ENCODE measurements at regions not wholly inside any gene's neighbourhood (a gene's known extent, or its start where the extent isn't known, plus 50 kb on each side); places are given as distances from the start of the nearest gene placed in this dataset.
A peak's percentile ranks its signal among the peaks of the same experiment; 100 is the strongest.

DNA sequence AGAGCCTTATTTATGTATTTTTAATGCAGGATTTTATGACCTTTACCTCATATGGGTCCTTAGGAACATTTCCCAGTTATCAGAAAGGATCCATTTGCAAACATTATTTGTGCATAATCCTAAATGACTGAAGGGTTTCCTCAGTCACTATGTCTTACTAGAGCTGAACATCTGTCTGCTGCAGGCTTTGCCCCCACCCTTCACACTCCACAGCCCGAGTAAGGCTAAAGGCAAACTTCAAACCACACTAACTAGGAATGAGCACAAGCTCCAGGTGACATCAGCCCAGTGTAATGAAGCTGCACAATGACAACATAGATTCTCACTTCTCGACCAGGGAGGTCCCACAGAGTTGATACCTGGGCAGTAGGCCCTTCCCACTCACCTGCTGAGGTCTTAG is 491.3 kb upstream of the MKI67 start:
- DNase-seq (ENCODE audit: low spot score) = no peak

DNA sequence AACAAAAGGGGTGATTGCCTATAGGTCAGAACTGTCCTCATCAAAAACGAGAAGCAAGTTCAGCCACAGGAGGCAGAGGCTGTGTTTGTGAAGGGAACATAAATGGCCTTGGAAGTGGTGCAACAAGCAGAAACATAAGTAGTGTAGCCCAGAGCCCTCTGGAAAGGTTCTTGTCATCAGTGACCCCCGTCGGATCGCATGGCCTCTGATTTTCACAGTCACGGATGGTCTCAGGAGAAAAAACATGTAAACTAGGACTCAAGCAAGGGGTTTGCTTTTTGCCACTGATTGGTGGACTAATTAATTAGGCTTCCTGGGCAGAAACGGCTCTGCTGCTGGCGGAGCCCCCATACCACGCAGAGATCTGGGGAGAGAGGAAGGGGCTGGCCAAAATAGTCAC is 496.5 kb upstream of the MKI67 start:
- no peak for DNase-seq (ENCODE audit: low spot score)

DNA sequence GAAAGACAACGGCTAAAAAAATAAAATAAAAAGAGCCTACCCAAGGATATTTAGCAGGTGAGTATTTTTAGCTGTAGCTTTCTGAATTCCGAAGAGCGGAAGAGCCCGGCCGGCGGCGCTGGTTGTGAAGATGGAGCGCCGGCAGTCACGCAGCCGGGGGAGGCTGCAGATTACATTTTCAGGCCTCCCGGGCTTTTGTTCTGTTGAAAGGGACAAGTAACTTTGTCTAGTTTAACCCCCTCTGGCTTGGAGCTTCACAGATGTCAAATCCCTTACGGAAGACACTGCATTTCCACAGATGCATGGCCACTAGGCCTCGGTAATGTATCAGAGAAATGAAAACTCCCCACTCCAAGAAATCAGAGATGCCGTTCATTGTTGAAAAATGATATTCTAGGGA is 497.6 kb upstream of the MKI67 start:
- no peak for DNase-seq (ENCODE audit: low spot score)

DNA sequence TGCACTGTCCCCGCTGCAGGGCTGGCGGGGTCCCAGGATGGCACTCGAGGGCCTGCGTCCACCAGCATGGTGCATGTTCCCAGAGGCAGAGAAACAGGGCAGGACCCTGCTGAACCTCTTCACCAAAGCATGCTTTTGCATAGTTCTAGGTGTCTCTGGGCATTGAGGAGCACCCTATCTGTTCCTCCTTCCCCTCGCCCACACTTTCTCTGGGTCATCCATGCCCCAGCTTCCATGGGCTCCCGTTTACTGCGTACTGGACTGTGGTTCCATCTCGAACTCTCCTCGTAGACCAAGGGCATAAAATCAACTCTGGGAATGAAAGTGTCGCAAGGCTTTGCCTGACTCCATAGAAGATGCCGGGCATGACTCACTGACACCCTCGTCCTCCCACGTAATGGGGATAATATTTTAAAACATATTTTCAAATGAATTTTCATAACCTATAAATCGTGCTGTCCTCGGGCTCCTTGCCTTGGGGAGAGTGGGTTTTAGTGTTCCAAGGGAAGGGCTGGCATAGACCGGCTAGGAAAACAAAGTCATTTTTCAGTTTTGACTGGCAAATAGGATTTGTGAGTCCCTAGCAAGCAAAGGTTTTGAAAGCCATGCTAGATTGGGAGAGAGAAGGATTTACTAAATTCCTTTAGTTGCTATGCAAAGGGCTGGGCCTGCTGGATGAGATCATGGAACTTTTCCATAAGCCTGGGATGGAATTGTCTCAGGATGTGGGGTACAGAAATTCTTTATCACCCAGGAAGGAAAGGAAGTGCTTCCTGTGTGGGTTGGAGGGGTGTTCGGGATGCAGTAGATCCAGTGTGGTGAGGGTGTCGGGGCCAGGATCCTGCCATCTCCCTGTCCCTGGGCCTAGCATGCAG is 498.7 kb upstream of the MKI67 start:
- DNase-seq (ENCODE audit: low spot score) = no peak

DNA sequence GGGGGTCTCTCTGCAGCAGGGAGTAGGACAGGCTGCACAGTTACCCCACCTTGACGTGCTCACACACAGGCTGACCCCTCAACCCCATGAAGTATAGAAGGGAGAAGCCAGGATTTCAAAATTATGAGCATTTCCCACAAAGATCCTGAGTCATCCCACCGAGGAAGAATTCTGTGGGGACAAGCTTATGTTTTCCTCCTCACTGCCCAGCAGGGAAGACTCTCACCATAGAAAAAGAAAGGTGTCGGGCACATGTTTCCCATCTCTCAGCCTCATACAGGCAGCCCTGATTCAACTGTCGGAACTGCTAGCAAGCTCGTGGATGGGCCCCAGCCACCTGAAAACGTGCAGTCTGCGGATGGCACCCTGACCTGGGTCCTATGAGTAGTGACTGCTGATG is 499.7 kb upstream of the MKI67 start:
- DNase-seq (ENCODE audit: low spot score) = no peak

DNA sequence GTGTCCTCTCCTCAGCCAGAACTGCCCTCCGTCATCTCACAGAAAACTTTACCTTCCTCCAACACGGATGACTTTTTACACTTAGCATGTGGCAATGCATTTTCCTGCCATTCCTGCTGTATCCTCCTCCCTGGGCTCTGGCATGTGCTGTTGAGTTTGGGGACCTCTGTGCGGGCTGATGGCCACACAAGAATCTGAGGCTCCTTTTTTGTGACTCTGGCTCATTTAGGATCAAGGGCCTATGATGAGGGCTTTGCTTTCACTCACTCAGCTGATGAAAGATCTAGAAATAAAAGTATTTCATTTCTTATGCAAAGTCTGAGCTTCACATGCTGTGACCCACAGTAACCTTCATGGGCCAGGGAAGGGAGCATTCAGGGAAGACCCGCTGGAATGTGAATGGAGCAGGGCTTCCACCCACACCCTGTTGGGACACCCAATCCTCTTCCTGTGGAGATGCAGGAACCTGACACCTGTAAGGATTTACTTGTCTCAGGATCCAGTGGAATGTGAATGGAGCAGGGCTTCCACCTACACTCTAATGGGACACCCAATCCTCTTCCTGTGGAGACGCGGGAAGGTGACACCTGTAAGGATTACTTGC is 500.3 kb upstream of the MKI67 start:
- DNase-seq (ENCODE audit: low spot score) = no peak

DNA sequence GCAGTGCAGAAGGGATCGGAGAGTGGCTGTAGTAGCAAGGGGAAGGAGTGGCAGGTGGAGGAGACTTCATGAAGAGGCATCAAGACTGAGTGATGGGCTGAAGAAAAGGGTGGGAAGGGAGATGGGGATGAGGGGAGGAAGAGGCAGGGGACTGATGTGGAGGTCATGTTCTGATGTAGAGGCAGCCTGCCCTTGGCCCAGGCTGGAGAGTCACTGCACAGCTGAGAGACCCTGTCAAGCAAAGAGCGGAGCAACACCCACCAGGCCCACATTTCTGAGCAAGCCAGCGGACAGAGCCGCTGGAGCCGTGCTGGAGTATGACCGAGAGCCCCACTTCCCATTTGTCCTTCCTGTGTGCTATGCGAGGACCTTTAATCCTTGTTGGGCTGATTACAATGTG is 501.6 kb upstream of the MKI67 start:
- no peak for DNase-seq (ENCODE audit: low spot score)

DNA sequence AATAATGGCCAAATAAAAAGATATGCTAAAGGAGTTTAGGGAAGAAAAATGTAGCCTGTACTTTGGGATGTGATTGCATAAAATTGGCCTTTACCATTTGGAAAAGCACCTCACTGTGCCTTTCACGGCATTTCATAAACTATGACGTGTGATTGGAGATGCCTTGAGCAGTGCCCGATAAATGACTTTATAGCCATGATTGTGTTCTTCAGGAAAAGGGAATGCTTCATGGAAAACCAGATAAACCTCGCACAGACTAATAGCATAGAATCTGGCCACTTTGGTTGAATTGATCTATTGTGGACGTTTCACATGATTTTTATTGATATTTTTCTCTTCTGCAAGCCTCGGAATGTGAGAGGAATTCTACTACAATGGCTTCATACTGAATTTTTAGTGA is 502.0 kb upstream of the MKI67 start:
- DNase-seq (ENCODE audit: low spot score) = no peak

DNA sequence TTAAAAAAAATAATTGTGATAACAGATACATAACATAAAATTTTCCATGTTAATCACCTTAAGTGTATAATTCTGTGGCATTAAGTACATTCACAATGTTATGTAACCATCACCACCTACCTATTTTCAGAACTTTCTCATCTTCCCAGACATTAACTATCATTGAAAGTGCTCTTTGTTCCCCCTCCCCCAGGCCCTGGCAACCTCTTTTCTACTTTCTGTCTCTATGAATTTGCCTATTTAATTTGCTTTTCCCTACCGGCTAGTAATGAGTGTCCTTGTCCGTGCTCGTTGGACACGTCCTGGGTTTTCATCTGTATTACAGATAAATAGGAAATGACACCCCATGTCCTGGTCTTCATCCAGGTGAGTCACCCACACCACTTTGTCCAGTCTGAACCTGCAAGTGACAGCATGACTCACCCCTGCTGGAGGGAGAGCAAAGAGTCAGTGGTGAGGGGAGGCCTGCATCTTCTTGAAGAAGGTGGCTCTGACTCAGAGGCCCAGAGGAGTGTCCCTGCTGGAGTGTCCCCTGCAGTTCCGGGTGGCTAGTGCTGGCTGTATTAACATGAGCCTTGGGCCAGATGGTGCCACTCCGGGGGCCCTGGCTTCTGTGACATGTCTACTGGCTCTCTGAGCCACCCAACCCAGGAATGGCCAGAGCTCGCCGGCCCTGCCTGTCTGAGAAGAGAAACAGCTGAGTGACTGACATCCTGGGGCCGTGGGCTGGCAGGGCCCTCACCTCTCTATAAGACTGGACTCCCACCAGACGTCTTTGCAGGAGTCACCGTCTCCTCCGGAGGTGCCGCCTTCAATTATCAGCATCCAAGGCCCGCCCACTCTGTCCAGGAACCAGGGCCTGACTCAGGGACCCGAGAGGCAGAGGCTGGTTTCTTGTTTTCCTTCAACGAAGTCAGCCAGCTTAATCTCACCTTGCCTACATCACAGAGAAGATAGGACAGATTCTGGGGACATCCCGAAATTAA is 503.2 kb upstream of the MKI67 start:
- DNase-seq (ENCODE audit: low spot score) = peak; percentile 95

DNA sequence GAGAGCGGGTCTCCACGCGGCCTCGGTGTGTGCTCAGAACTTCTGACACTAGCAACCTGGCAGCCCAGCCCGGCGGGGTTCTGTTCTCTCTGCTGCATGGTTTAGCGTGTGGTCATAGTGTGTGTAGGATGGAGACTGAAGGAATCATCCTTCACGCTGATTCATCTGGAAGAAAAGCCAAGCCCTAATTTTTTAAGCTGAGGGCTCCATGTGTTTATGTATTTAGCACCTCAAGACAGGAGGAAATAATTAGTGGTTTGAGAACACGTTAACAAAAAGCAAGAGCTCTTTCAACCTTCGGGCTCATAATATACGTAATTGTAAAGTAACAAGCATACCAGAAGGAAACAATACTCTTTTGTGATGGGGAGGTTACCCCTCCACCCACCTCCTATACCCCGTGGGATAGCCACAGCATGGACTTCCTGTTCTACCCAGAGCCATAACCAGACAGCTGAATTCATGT is 504.6 kb upstream of the MKI67 start:
- no peak for DNase-seq (ENCODE audit: low spot score)

DNA sequence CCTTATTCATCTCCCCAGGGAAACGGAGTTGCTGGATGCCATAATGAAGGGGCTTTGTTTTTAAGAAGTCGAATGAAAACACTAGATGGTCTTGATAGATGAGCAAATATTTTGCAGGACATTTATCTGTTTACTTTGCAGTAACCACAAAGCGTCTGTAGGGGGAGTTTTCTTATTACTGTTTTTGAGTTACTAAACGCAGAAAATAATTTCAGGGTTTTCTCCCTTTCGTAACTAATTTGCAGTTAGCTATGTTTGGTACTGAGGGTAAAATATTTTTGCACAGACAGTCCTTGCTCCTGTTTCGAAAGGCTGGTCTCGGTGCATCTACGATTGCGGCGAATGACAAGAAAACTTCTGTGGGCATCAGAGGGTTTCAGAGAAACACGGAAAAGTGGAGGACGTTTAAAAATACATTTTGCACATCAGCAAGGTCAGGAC is 505.6 kb upstream of the MKI67 start:
- DNase-seq (ENCODE audit: low spot score) = peak; percentile 50

DNA sequence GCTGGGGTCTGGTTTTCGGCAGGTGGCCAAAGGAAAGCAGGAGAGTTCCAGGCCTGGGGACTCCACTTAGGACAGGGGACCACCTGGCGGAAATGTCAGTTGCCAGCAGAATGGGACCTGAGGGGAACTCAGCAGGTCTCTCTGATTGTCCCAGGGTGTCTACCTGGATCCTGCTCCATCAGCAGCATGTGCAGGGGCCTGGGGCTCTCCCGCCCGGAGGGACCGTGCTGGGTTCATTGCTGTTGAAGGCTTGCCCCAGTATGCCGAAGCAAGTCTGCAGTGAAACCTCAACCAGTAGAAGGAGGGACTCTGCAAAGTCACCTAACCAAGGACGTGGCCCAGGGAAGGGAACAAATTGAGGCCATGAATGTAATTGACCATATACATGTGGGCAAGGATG is 506.5 kb upstream of the MKI67 start:
- DNase-seq (ENCODE audit: low spot score) = no peak

DNA sequence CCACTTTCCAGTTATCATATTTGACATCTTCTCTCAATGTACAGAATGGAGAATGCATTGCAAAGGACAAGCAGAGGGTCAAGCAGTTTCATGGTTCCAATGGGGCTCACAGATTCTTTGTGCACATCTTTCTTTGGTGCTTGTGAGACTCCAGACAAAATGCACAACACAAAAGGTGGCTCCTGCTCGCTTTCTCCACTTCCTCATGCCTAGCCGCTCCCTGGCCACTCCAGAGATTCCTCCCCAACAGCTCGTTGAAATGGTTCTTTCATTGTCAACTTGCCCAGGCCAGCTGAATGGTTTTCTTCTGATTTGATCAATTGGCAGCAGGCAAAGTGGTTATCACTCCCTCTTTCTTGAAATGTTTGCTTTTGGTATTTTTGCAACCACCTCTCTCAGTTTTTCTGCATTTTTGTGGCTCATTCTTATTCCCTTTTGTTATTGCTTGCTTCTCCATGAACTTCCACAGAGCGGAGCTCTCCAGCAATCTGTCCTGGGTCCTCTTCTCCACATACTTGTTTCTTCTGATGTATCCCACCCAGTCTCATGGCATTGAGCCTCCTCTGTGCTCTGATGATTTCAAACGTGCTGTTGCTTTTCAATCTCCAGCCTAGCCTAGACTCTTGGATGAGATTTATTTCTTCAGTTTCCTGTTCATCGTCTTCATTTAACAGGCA is 507.8 kb upstream of the MKI67 start:
- DNase-seq (ENCODE audit: low spot score) = no peak

DNA sequence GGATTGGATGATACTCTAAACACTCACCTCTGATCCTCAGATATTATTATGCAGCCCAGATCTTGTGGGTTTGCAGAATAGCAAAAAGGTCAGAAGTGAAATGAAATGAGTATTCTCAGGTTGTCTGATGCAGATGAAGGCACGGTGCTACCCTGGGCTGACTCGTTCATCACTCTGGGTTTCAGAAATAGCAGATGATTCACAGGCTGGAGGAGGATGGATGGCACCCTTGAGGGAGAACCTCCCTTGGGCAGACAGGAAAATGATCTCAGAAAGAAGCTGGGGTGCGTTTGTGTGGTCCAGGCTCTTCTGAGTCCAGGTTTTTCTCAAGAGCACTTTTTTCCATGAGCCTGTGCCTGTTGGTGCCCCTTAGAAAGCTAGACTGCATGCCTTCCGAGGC is 515.8 kb upstream of the MKI67 start:
- DNase-seq (ENCODE audit: low spot score) = peak; percentile 55

DNA sequence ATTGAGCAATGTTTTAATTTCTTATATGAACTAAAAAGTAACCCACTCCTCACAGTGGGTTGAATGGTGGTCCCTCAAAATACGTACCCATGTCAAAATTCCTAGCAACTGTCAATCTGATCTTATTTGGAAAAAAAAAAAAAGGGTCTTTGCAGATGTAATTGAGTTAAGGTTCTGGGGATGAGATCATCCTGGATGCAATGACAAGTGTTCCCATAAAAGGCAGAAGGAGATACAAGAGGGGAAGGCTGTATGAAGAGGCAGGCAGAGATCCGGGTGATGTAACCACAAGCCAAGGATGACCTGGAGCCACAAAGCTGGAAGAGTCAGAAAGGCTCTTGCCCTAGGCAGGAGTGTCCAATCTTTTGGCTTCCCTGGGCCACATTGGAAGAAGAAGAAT is 516.3 kb upstream of the MKI67 start:
- peak; percentile 50 for DNase-seq (ENCODE audit: low spot score)

DNA sequence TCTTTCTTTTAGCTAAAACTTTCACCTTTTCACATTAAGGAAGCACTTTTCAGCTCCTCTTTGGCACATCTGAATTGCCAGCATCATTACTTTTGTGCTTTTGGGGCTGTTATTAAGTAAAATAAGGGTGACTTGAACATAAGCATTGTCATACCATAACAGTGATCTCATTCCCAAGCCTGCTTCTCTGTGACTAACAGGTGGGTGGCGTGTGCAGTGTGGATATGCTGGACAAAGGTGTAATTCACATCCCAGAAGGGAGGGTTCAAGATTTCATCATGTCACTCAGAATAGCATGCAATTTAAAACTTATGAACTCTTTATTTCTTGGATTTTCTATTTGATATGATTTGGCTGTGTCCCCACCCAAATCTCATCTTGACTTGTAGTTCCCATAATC is 517.4 kb upstream of the MKI67 start:
- DNase-seq (ENCODE audit: low spot score) = peak; percentile 57

DNA sequence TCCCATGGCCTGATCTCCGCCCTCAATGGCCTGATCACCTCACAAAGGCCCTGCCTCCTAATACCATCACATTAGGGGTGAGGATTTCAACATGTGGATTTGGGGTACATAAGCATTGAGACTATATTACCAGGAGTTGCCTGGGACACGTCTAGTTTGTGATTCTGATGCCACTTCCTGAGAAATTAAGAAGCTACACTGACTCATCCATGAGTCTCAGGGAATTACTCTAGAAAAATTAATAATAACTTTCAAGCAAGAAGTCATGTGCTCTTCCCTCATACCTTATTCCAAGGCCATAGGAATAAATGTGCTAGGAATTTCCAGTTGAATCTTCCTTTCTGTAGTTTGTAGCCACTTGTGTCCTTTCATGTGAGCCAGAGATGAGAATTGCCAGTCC is 519.3 kb upstream of the MKI67 start:
- DNase-seq (ENCODE audit: low spot score) = peak; percentile 11

DNA sequence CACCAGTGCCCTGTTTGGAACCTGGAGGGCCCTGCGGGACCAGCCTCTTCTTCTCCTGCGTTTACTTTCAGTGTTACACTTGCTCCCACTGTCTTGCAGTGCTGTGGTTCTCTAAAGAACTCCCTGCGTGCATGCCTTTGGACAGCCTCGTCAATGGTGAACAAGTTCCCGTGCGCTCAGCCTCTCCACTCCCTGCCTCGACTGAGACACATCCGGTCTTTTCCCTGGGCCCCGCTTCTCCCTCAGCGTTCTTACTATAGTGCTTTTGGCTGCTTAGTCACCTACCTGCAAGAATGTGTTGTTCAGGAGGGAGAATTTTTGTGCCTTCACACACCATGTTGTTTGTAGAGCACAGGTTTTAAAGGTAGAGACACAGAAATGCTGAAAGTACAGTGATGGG is 520.7 kb upstream of the MKI67 start:
- DNase-seq (ENCODE audit: low spot score) = no peak

DNA sequence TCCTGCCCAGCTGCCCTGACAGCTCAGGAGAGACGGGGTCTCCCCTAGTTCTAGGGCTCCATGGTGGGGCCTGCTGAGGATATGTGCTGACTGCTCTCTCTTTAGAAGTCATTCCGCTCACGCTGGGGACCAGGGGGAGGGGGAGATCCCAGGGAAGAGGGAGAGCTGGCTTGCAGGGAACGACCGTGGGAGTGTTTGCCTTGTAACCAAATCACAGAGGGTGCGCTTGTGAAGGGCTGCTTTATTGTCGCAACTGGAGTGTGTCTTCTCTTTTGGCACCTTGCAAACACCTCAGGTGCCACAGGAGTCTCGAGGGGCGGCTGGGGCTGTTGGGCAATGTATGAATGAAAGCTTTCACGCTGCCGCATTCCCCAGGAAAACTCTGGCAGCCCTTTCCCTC is 531.3 kb upstream of the MKI67 start:
- DNase-seq (ENCODE audit: low spot score) = no peak

DNA sequence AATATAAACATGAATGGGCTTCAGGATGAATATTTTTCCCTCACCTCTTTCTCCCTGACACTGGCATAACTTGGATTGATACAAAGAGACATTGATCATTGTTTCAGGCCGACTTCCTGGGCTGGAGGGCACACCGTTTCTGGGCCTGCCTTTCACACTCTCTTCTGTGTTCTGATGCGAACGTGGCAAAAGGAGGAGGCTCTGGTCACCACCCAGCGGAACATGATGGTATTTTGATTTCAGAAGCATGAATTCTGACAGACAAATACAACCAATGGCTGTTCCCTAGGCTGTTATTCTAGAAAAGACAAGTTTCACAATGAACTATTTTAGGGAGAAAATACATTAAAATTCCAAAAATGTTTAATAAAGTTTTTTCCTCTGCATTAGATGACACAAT is 534.5 kb upstream of the MKI67 start:
- no peak for DNase-seq (ENCODE audit: low spot score)

DNA sequence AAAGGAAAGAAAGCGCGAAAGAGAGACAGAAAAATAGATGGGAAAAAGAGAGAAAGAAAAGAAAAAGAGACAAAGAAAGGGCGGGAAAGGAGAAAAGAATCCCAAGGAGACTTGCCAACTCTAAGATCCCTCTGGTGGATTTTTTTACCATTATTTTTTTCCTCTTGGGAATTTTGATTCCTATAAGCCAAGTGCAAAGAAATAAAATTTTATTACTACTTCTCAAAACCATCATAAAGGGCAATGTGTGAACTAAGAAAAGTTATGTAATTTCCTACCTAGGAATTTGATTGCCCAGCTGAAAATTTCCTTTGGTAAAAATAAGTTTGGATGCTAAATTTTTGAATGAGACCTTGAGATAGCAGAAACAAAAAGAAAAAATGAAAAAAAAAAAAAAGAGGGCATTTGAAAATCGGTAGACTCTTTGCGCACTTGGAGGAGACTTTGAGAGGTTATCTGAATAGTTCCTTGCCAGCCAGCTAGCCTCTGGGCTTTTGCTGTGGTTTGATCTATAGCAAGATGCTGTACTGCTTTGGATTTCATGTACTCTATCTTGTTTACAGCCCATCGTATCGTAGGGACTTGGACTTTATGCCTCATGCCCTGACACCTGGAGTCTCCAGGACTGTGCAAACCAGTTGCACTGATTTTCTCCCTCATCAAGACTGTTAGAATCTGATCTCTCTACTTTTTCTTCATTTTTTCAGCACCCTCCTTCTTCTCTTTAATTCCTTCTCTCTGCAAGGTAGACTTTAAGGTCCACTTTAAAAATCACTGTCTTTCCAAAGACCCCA is 535.4 kb upstream of the MKI67 start:
- DNase-seq (ENCODE audit: low spot score) = no peak
